SK-MEL-5 (cell line): ENCODE measurements at regions not wholly inside any gene's neighbourhood (a gene's known extent, or its start where the extent isn't known, plus 50 kb on each side); places are given as distances from the start of the nearest gene placed in this dataset.

ENCODE experiments used
- DNase-seq: peaks from one replicate; pipeline ENCODE4 v3.0.0-alpha.2; 2016; ENCODE audit warnings: low read depth, low spot score
- in situ Hi-C: cut with HindIII; loops from 2 replicates; pipeline ENCODE4 v1.10.0; 2016; ENCODE audit warnings: low sequenced_read_pairs, high pct_unique_total_duplicates, low pct_unique_long_range_greater_than_20kb

DNA sequence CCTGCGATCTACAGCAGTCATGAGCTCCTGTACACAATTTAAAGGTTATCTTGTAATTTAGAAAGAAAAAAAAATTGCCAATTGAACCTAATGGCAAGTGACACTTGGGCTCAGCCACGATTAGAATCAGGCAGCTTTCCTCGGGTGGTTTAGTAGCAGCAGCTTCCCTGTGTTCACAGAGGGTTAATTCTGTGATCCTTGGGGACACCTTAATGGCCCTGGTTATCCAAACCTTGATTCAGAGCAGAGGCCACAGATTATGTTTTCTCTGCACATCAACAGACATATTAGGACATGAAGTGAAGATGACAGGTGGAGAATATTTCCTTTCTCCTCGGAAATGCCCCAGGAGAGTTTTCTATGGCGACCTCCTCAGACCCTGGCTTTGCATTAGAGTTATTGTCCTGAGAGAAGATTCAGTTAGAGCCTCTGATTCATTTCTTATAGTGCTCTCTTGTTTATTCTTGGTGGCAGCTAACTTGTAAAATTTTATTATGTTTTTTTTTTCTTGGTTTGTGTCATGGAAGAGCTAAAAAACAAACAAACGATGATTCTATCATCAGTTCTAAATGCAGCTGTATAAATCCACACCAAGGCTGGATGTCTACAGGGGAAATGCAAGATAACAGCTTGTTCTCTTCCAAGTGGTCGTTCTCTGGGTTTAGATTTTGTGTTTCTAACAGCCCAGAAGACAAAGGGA, 351.2 kb upstream of the DYNLRB2 start:
- DNase-seq: no peak
- in situ Hi-C loops: no loop called here

DNA sequence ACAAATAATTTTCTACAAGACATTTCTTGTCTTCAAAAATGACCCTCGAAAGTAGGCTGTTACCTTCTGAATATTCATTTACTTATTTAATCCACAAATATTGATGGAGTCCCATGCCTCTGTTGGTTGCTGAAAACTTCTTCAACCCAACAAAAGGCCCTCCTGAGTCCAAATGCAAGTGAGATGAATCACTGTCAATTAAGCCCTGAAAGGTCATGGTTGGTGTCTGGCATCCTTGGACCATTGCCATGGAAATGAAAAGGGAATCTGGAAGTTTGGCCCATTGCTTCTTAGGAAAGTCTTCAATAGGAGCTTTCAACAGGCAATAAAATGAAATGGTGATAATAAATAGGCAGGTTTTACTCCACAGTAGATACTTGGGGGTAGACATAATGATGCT, 364.7 kb upstream of the DYNLRB2 start:
- DNase-seq: no peak
- in situ Hi-C loops: no loop called here

DNA sequence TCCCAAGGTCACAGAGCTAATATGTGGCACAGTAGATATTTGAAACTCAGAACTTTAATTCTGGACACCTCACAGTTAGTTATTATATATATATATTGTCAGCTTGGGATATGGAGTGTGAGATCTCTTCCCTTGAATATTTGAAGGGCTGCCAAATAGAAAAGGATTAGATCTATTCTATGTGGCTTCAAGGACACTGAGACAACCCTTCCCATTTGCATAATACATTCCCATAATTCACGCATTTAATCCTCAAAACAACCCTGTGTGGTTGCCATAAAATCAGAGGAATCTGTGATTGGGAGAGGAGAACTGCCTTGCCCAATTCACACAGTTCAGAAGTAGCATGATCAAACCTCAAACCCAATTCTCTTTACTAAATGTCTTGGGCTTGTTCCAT, 365.8 kb upstream of the DYNLRB2 start:
- DNase-seq: no peak
- in situ Hi-C loops: no loop called here

DNA sequence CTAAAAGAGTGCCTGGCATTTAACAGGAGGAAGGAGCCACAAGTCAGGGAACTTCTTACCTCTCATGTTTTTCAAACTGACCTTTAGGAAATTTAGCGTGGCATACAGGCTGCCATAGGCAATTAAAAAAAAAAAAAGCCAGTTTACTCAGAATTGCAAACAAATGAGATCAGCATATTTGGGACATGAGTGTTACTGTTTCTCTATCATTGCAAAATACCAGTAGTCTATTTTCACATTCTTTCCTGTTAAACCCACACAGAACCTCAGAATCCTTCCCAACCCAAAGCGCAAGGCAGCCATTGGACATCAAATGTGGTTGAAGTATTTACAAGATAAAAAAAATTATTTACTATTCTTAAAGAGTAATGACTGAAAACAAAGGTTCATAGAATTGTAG, 366.4 kb upstream of the DYNLRB2 start:
- no peak for DNase-seq
- in situ Hi-C loops: no loop called here

DNA sequence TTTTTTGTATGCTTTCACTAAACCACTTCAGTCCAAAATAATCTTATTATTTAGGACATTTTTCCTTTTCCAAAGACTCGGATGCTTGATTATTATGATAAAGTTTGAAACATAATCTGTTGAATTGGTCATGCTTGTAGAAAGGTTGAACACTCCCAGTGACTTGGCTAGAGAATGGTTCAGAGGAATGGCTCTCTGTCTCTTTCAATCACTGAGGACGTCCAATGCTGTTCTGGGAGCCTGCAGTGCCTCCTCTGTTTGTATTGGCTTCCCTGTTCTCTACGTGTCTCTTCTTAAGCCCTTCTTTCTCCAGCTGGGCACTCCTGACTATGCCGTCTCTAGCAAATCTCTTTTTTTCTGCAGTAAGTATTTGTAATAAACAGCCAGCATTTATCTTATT, 369.0 kb upstream of the DYNLRB2 start:
- in situ Hi-C loops: no loop called here
- DNase-seq: no peak

DNA sequence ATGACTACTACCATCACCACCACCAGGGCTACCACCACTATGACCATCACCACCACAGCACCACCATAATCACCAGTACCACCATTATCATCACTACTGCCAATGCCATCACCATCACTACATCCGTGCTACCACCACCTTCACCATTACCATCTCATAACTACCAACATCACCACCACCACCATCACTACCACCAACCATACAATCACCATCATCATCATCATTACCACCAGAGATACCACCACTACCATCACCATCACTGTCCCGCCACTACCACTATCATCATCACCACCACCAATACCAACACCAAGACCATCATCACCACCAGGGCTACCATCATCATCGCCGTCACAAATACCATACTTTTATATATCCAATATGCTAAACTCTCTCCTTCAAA, 369.6 kb upstream of the DYNLRB2 start:
- DNase-seq: no peak
- in situ Hi-C loops: no loop called here

DNA sequence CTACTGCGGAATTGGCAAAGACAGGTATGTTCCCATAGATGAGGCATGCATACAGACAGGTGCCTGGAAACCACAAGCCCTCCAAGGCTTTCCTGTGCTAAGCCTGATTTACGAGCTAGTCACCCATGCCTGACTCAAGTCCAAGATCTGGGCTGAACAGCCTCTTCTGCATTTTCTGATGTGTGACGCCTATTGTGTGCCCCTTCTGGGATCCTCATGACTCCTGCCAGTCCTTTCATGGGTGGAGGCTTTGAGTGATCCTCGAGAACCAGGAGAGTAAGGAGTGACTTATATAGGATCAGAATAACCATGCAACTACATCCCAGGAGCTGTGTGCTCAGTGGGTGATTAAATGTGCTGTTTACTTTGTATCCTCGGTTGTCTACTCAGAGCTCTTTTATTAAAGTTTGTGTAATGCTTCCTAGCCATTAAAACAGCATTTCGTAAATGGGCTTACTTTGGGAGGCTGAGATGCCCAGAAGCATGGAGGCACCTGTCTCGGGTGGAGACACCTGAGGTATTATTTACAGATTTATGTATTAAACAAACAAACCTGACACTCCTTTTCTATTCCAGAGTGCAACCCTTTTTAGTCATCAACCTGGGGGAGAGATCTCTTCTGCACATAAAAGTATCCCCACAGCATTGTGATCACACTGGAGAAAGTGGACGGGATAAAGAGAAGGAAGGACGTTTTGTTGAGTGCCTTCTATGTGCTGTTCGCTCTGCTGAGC, 373.0 kb upstream of the DYNLRB2 start:
- in situ Hi-C loops: no loop called here
- no peak for DNase-seq

DNA sequence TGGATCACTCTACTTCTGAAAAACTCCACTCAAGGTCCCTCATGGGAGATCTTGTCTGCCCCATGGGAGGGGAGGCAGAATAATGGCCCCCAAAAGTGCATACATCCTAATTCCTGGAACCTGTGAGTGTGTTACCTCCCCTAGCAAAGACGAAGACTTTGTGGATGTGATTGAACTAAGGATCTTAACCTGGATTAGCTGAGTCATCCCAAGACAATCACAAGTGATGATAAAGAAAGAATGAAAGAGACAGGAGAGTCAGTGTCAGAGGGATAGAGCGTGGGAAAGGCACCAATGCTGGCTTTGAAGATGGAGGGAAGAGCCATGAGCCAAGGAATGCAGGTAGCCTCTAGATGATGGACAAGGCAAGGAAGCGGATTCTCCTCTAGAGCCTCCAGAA, 374.7 kb upstream of the DYNLRB2 start:
- in situ Hi-C loops: no loop called here
- DNase-seq: no peak

DNA sequence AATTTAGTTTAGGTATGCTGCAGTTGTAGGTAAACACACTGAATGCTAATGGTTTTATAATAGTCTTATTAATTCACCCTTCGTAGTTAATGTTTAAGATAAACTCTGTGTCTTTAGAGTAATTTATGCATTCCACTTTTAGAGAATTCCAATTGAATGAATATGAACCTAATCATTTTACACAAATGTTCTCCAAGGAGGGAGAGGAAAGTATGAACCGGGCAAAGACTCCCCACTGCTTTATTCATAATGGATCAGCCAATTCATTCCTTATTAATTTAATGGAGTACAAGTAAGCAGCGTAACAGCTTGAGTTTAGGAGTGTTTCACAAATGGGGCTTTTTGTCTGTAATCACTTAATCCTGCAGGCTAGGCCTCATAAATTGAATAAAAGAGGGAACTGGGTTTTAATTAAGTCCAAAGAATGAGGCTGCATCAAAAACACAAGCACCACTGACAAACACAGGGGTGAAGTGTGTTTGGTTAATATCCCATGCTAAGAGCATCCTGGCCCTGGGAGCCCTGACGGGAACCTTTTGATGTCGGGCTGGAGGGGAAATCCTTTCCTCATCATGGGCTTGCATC, 375.7 kb upstream of the DYNLRB2 start:
- in situ Hi-C loops: no loop called here
- no peak for DNase-seq

DNA sequence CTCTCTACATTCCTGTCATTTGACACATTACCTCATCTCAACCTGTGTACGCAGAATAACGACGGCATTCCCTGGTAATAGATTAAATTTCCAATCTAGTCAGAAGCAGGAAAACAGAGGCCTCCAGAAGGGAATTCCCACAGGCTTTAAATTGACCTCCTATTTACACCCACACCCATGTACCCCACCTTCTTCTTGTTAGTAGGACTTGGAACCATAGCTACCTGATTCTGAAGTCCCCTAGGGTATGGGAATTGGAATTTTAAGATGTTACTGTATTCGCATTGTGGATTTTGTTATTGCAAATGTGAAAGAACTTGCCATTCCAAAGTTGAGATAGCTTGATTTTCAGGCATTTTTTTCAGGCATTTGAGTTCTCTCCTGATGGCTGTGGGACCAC, 377.5 kb upstream of the DYNLRB2 start:
- in situ Hi-C loops: no loop called here
- DNase-seq: no peak

DNA sequence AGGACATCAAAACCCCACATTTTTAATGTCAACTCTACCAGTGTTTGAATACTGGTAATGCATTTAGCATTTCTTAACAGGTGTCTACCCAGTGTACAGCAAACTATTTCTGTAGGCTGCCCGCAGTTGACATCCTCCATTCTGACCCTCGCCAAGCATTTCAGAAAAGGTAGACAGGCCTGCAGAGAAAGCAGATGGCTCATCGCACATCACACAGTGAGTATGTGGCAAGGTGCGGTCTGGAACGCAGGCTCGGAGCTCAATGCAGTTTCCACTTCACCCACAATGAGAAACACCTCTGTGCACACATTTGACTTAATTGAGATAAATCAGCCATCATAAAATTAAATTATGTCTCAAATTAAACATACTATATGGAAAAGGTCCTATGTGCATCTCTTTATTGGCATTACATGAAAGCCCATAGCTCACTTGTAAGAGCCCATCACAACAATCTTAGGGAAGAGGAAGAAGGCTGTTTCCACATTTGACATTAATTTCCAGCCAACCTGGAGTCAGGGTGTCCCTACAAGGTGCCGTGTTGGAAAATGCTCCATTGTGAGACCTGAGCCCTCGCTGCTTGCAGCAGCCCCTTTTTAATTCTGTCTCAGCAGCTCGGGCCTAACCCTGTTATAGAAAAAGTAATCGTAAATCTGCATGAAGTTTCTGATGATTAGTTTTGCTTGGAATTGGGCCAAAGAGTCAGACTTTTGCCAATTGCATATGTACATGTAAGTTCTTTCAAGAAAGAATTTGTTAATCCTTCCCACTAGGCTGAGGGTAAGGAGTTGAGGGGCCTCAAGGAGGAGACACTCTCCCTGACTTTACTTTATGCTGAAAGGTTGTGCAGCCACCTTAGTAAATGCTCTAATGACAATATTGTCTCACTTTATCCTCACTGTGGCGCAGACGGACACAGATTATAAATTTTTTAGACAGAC, 378.7 kb upstream of the DYNLRB2 start:
- in situ Hi-C loops: no loop called here
- no peak for DNase-seq

DNA sequence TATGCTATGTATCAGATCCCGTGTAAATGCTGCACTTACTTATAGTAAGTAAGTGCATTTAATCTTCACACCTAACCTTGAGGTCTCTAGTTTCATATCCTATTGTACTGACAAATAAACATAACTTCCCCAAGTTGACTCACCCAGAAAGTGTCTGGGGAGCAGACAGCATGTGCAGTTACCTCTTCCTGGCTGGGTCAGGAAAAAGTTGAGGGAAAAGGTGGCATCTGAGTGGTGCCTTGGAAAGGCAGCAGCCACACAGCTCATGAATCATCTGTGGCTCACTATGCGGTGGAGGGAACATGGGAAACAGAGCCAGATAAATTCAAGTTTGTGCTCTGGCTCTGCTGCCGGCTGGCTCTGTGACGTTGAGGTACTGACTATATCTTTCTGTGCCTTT, 382.0 kb upstream of the DYNLRB2 start:
- in situ Hi-C loops: no loop called here
- DNase-seq: no peak

DNA sequence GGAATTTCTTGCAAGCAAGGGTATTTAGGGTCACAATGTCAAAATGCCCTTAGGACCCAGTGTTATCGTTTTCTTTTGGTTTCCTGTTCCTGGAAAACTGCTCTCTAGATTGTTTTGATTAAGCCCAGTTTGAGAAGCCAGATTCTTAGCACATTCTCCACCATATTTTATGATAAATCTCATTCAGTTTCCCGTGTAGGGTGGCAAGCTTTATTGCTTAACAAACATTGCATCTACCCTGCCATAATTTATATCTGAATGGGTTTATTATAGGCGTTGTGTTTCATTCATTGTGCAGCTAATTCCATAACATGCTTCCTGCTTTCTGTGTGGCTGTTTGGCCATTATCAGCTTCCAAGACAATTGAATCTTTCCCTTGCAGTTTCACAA, 389.1 kb upstream of the DYNLRB2 start:
- no peak for DNase-seq
- in situ Hi-C loops: no loop called here

DNA sequence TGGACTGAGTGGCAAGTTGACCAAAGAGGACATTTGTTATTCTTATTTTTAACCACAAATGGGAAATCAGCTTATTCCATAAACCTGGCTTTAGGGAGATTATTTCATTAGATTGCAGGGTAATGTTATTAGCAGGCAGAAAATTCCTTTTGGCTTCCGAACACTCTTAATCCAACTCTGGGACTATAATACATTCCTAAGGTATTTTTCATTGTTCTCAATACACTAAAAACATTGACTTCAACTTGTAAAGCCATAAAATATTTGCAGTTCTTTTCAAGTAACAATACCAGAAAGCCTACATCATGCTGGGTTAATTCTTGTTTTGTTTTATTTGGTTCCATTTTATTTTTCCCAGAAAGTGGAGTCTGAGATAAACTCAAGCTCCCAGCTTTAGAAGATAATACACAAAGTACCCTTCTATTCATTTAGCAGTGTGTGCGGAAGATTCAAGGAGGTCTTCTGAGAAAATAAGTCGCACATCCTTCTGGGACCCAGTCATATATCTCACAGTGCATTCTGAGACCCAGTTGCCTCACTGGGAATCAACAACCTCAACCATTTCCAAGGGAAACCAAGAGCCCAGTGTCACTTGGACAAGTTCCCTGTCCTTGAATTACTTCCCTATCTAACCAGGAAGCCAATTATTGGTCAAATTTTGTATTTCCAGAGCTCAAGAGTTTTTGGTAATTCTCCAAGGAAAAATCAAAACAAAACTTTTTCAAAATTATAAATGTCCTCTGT, 389.6 kb upstream of the DYNLRB2 start:
- DNase-seq: no peak
- in situ Hi-C loops: no loop called here

DNA sequence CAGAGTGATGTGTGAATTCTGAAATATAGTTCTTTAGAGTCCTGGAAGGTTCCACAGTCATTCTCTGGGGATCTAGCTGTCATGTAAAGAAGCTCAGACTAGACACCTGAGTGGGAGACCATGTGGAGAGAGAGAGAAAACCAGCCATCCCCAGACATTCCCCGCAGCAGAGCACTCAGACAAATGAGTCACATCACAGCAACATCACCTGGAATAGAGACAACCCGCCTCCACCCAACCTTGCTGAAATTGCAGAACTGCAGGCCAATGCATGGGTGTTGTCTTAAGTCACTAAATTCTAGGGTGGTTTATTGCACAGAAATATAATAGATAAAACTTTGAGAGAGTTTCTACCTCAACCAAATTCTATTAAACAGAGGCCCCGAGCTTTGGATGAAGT, 392.0 kb upstream of the DYNLRB2 start:
- no peak for DNase-seq

DNA sequence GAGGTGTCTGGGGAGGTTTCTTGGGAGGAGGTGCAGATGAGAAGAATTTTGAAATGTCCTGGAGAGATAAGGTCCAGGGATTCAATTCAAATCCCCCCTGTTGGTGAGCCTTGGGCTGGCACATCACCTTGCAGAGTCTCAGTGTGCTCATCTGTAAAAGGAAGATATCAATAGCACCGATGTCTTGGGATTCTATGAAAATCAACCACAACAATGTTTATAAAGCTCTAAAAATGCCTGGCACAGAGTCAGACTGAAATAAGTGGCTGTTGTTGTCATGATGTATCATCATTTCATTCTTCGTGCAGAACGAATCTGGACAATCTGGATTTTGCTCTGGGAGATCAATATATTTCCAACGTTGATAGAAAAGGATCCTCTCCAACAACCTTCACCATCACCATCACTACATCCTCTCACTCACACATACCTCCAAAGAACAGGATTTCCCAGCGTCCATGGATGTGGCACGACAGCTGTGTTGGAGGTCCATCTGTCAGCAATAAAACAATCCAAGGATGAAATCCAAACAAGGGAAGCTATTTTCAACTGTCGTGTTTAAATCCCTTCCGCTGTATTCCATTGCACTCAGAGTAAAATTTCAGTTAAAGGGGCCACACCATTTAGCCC, 393.7 kb upstream of the DYNLRB2 start:
- no peak for DNase-seq
- in situ Hi-C loops: no loop called here

More for the DNA sequence above, 392.0 kb upstream of the DYNLRB2 start:
- in situ Hi-C loops: no loop called here

DNA sequence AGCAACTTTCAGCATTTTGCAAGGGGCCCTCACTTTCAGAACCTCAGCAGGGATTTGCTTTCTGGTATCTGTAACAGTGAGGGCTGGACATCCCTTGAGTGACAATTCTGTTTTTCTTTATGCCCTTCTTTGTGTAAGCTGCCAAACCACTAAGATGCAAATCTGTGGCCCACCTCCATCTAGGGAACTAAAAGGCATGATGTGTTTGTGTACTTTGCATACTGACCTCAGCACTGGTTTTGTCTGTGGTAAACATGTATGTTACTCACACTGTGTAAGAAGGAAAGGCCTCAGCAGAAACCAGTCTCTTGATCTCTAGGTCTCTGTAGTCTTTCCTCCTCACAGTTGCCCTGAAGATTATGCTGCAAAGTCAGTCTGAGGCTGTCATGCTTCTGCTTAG, 396.6 kb upstream of the DYNLRB2 start:
- no peak for DNase-seq
- in situ Hi-C loops: no loop called here
